Adipocyte (in vitro differentiated cells): ENCODE measurements at regions not wholly inside any gene's neighbourhood (a gene's known extent, or its start where the extent isn't known, plus 50 kb on each side); places are given as distances from the start of the nearest gene placed in this dataset.

Experiments used
- DNase-seq: peaks from one replicate; pipeline ENCODE4 v3.0.0-alpha.2; 2015; ENCODE audit warnings: low read depth
- H3K27me3 ChIP-seq: replicated peaks from 2 replicates; pipeline ENCODE4 v1.7.0; 2013; ENCODE audit warnings: mild to moderate bottlenecking, low read length, moderate library complexity; ENCODE audit not compliant: control insufficient read depth, insufficient read depth
- H3K36me3 ChIP-seq: 2 replicates; pipeline ENCODE4 v1.7.0; 2013; ENCODE audit warnings: low read length, mild to moderate bottlenecking, moderate library complexity; ENCODE audit not compliant: control insufficient read depth, insufficient read depth, severe bottlenecking
- H3K4me1 ChIP-seq: 2 replicates; pipeline ENCODE4 v1.7.0; 2013; ENCODE audit warnings: mild to moderate bottlenecking, low read length, moderate library complexity; ENCODE audit not compliant: control insufficient read depth, insufficient read depth
- H3K4me3 ChIP-seq: 2 replicates; pipeline ENCODE4 v1.7.0; 2013; ENCODE audit warnings: mild to moderate bottlenecking, low read length, moderate library complexity
- H3K9ac ChIP-seq: 2 replicates; pipeline ENCODE4 v1.7.0; 2013; ENCODE audit warnings: mild to moderate bottlenecking, low read length, moderate library complexity
- H3K9me3 ChIP-seq: 2 replicates; pipeline ENCODE4 v1.7.0; 2013; ENCODE audit warnings: mild to moderate bottlenecking, low read length, moderate library complexity; ENCODE audit not compliant: control insufficient read depth

DNA sequence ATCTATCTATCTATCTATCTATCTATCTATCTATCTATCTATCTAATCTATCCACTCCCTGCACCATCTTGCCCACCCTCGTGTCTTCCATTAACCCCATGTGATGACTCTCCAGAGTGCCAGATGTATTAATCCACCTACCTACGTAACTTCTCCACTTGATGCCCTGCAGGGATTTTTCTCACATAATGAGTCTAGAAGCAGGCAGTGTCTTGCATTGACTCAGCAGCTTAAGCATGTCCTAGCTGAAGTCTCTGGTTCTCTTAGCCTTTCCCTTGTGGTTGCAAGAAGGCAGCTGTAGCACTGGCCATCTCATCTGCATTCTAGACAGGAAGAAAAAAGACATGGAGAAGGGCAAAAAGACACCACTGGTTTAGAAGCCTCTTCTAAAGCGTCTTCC is 96.7 kb upstream of the ALDH1B1 start:
- DNase-seq, result no peak
- H3K4me1 ChIP-seq, result peaks cover 11% of the 10 kb centered on the region

DNA sequence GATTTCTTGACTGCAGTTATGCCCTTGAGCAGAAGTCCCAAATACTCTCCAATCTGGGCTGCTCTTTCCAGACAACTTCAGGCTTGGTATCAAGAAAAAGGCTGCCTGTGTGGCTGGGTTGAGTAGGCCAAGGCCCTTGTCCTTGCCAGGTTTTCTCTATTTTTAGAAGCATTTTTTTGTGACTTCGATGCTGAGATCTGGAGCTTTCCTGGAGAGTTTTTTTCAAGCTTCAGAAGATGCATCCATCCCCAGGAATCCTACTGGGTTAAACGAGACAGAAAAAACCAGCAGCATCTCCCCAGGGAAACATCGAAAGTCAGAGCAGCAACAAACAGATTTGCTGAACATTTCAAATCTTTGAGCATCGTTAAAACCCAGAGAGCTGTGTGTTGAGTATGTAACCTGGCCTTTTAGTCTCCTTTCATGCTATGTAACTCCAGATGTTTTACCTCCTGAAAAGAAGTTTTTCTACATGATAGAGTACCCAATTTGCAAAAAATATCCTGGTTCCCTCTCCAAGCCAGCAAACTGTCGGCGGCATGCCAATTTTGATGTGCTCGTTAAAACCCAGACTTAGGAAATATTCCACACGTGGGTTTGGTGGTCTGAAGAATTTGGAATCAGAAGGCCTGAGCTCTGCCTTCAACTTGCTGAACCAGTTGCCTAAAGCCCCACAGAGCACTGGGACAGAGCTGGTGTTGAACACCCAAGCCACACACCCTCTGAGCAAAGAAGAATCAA is 98.1 kb upstream of the ALDH1B1 start:
- Histone ChIP-seq H3K4me3 (no peak overlapping the region), H3K9ac (no peak overlapping the region), H3K4me1 (peaks cover 11% of the 10 kb centered on the region), H3K9me3 (peaks cover 5% of the 10 kb centered on the region), H3K36me3 (no peaks in the 10 kb centered on the region), H3K27me3 (peaks cover 22% of the 10 kb centered on the region)
- no peak for DNase-seq

More for the DNA sequence above, 96.7 kb upstream of the ALDH1B1 start:
- Histone ChIP-seq H3K9ac (no peak overlapping the region), H3K9me3 (peaks cover 3% of the 10 kb centered on the region), H3K36me3 (no peaks in the 10 kb centered on the region), H3K4me3 (no peak overlapping the region), H3K27me3 (peaks cover 17% of the 10 kb centered on the region)

DNA sequence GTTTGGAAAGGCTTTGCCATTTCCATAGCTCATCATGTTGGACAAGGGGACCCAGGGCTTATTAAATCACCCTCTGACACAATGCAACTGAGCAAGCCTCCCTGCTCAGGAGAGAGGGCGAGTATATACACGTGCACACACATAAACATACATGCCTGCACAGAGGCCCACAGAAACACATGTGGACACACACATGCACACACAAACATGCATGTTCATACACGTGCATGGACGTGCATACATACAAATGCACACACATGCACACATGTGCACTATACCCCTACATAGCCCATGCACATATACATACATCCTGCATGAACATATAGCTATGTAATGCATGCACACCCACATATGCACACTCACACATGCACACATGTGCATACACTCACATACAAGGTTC is 99.5 kb upstream of the ALDH1B1 start:
- Histone ChIP-seq H3K4me3 (no peak overlapping the region), H3K27me3 (peaks cover 30% of the 10 kb centered on the region), H3K9ac (no peak overlapping the region), H3K4me1 (peaks cover 11% of the 10 kb centered on the region), H3K9me3 (peaks cover 5% of the 10 kb centered on the region), H3K36me3 (no peaks in the 10 kb centered on the region)
- no peak for DNase-seq

DNA sequence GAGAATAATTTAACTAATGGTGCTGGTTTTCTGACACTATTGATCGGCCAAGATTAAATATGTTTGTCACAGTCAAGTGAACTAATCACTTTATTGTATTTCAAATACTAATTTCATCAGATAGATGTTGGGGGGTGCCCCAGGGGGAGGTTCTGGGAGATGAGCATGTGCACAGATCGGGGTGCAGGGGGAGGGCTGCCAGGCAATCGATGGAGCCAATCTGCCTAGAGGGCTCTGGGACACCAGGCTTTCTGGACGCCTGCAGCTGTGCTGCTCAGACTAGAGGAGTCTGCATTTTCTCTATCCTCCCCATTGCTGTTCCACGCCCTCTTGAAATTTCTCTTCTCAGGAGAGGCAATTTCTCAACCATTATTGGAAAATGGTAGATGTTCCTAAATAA is 100.0 kb upstream of the ALDH1B1 start:
- H3K4me1 ChIP-seq, result peaks cover 11% of the 10 kb centered on the region
- DNase-seq, result no peak
- H3K36me3 ChIP-seq, result no peaks in the 10 kb centered on the region
- no peak overlapping the region for H3K9ac ChIP-seq
- H3K9me3 ChIP-seq, result peaks cover 5% of the 10 kb centered on the region
- peaks cover 27% of the 10 kb centered on the region for H3K27me3 ChIP-seq
- no peak overlapping the region for H3K4me3 ChIP-seq

DNA sequence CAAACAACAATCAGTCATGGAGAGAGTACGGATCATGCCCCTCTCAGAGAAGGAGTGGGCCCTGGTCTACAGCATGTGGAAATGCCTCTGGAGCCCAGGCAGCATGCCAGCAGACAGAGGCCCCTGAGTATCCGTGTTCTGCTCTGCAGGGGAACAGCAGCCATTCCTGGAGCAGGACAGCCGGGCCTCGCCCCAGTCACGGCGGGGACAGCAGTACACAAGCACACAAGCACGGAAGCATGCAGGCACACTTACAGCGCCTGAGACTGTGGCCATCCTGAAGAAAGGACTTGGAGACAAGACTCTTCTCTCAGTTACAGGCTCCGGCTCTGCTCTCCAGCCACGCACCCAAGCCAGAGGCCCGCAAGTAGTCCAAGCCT is 102.6 kb upstream of the ALDH1B1 start:
- H3K9ac ChIP-seq, result no peak overlapping the region
- H3K9me3 ChIP-seq, result peaks cover 5% of the 10 kb centered on the region
- peaks cover 17% of the 10 kb centered on the region for H3K27me3 ChIP-seq
- H3K4me1 ChIP-seq, result peaks cover 10% of the 10 kb centered on the region
- peak; percentile 5 for DNase-seq
- no peak overlapping the region for H3K4me3 ChIP-seq
- no peaks in the 10 kb centered on the region for H3K36me3 ChIP-seq

DNA sequence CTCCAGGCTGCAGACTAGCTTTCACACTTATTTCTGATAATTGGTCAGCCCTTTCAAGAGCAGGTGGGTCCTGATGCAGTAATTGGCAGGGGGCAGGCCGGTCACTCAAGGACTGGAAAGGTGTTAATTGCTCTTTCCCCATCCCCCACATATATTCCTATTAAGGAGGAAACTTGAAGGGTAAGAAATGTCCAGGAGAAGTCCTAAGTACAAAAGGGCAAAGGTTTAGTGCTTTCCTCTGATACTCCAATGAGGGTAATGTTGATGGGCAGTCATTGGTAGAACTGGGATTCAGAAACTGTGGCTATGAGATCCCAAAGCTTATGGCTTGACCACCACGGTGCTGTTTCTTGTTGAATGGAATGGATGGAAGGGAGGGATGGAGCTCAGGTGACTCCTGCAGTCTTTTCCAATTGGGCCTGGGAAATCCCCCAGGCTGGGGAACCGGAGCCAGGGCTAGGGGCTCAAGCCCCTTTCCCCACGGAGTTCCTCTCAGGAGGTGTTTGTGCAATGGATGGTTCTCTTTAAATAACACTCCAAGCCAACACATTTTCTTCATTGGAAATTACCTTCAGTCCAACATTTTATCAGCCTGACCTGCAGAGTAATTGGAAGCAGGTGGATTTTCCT is 103.2 kb upstream of the ALDH1B1 start:
- Histone ChIP-seq H3K9ac (no peak overlapping the region), H3K4me1 (peaks cover 5% of the 10 kb centered on the region), H3K27me3 (peaks cover 17% of the 10 kb centered on the region), H3K9me3 (peaks cover 5% of the 10 kb centered on the region), H3K36me3 (no peaks in the 10 kb centered on the region), H3K4me3 (no peak overlapping the region)
- DNase-seq, result no peak

DNA sequence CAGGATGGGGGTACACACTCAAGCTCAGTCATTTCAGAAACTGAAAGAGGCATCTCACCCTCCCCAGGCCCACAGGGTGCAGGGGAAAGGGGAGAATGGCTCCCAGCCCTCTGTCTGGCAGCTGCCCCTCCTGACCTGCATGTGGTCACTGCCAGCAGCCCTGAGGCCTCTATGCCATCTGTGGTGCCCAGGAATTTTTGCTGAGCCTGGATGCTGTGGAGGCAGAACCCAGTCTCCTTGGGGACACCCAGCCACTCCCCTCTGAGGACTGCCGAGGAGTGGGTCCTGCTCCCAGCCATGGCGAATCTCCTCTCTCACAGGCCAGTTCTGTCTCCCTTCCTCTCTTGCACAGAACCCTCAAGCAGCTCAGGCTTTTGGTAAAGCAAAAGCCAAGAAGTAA is 104.0 kb upstream of the ALDH1B1 start:
- no peaks in the 10 kb centered on the region for H3K4me1 ChIP-seq
- H3K9me3 ChIP-seq, result peaks cover 5% of the 10 kb centered on the region
- H3K4me3 ChIP-seq, result no peak overlapping the region
- H3K36me3 ChIP-seq, result no peaks in the 10 kb centered on the region
- no peak for DNase-seq
- H3K9ac ChIP-seq, result no peak overlapping the region
- H3K27me3 ChIP-seq, result peaks cover 17% of the 10 kb centered on the region

DNA sequence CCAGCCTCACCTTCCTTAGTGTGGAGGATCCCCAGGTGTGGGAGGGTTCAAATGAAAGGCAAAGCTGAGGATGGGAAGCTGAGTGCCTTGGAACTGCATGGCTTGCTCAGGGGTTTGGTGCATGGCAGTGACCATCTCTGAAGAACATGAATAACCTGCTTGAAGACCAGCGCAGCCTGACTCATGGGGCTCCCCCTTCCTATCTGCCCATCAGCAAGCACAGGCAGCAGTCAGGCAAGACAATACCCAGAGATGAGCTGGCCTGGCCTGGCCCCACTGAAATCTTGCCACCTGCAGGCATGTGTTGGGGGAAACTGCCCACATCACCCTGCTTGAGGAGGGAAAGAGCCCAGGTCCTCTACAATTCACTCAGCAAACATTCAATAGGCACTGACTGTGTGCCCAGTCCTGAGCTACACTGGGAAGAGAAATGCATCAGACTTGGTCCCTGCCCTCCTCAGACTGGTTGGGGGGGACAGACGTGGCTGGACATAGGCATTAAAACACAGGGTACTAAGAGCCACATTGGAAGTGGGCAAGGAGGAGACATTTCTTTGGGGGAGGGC is 105.0 kb upstream of the ALDH1B1 start:
- Histone ChIP-seq H3K9ac (no peak overlapping the region), H3K27me3 (peaks cover 20% of the 10 kb centered on the region), H3K4me1 (no peaks in the 10 kb centered on the region), H3K4me3 (no peak overlapping the region), H3K36me3 (no peaks in the 10 kb centered on the region), H3K9me3 (peaks cover 5% of the 10 kb centered on the region)
- DNase-seq, result no peak

DNA sequence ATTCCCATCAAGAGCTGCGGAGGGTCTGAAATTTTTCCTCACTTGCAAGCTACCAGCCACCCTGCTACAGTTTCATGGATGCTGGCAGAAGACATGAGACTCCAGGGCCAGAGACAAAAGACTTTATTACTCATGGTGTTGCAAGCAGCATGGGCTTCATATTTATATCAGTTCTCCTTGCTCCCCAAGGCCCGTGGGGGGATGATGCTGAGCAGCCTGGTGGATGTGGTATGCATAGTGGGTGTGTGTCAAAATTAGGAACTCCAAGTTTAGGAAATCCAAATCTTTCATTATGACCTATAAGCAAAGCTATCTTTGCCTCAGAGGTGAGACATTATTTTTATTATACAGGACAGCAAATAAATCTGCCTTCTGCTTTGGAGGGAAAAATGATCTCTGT is 105.7 kb upstream of the ALDH1B1 start:
- Histone ChIP-seq H3K9ac (no peak overlapping the region), H3K4me1 (no peaks in the 10 kb centered on the region), H3K36me3 (no peaks in the 10 kb centered on the region), H3K9me3 (peaks cover 5% of the 10 kb centered on the region), H3K4me3 (no peak overlapping the region), H3K27me3 (peaks cover 26% of the 10 kb centered on the region)
- DNase-seq, result no peak

DNA sequence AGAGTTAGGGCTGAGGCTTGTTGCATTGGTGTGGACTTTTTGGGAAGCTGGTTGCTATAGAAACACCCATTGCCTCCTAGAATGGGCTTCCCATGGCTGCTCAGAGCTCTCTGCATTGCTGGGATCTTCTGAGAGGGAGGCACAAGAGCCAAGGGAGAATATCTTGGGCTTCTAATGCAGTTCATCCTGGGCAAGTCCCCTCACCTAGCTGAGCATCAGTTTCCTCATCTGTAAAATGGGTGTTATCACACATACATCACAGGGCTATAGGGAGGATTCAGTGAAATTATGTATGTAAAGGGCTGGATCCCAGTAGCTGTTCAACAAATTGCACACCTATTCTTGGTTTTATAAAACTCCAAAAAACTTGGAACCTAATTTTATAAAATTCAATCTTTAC is 106.1 kb upstream of the ALDH1B1 start:
- H3K36me3 ChIP-seq, result no peaks in the 10 kb centered on the region
- H3K9ac ChIP-seq, result no peak overlapping the region
- H3K4me1 ChIP-seq, result no peaks in the 10 kb centered on the region
- no peak for DNase-seq
- peaks cover 30% of the 10 kb centered on the region for H3K27me3 ChIP-seq
- peaks cover 5% of the 10 kb centered on the region for H3K9me3 ChIP-seq
- no peak overlapping the region for H3K4me3 ChIP-seq

DNA sequence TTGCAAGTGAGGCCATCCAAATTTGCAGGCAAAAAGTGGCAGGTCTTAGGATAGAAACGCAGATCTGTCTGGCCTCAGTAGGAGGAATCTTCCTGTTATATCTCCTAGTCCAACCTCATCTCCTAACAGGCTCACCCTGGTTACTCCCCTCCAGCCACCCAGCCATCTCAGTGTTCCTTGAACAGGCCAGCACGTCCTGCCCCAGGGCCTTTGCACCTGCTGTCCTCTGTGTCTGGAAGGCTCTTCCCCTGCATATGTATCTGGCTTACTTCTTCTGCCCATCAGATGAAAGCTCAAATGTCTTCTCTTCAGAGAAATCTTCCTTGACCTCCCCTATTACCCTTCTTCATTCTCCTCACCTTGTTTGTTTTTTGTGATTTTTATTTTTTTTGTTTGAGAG is 107.3 kb upstream of the ALDH1B1 start:
- H3K9ac ChIP-seq, result no peak overlapping the region
- DNase-seq, result no peak
- no peak overlapping the region for H3K4me3 ChIP-seq
- H3K4me1 ChIP-seq, result no peaks in the 10 kb centered on the region
- H3K27me3 ChIP-seq, result peaks cover 26% of the 10 kb centered on the region
- no peaks in the 10 kb centered on the region for H3K36me3 ChIP-seq
- H3K9me3 ChIP-seq, result no peaks in the 10 kb centered on the region
